Stimulated activated CD4-positive, alpha-beta T cell treated with anti-CD3 and anti-CD28 coated beads, Interleukin-2, amount 100 ng/mL, for 48 hours (primary cell): ENCODE measurements at regions not wholly inside any gene's neighbourhood (a gene's known extent, or its start where the extent isn't known, plus 50 kb on each side); places are given as distances from the start of the nearest gene placed in this dataset.

ENCODE experiments used
- DNase-seq, 2 donors: peaks; one replicate each; pipeline ENCODE4 v3.0.0-alpha.2; 2020

DNA sequence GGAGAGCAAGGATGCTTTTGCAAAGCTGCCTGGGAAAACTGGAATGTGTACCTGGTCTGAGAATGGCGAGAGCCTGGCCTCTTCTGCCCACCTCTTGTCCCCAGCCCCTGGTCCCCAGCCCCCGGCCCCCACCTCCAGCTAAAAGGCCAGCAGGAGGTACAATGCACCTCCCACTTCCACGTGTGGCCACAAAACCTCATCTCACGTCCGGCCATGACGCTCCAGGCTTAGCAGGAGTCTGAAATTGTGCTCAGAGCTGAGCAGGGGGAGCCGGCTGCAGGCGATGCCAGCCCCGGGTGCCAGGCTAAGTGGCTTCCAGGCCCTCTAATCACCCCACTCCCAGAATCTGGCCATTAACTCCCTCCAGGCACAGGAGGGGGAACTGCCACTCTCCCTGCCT is 83.1 kb upstream of the PRR20G start:
- no peak for DNase-seq

- DNase-seq: no peak
These were observed 81.6 kb upstream of the PRR20G start for GRCh38 chr3:127369356-127369935.

DNA sequence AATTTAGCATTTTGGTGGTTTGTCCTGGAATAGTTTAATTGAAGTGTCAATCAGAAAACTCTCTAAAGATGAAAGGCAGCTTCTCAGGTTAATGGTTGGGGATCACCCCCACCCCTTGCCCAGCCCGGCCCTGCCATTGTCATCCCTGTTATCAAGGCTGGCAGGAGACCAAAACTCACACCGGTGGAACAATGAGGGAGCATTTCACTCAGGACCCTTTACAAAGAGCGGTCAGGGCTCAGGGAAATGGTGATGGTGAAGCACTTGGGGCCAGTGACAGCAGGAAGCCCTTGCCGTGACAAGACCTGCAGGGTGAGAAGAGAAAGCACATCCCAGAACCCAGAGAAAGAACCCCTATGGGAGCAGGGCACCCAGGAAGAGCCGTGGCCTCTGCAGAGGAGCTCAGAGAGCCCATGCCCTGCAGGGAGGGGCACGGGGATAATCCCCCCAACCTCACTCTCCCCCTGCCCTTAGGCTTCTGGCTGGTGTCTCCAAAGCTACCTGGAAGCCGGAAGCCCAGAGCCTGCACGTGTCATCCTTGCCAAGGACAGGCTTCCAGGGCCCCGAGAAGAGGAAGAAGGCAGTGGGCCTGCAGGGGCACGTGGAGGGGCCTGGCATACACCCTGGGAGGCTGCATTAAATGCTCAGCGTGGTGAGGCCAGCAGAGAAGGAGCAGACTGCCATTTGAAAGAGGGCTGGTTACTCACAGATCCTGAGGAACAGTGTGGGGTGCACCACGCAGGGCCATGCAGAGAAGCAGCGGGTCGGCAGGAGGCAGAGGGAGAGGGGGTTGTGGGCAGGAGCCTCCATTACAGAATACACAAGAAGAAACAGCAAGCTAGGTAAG is 80.6 kb upstream of the PRR20G start:
- DNase-seq: no peak

DNA sequence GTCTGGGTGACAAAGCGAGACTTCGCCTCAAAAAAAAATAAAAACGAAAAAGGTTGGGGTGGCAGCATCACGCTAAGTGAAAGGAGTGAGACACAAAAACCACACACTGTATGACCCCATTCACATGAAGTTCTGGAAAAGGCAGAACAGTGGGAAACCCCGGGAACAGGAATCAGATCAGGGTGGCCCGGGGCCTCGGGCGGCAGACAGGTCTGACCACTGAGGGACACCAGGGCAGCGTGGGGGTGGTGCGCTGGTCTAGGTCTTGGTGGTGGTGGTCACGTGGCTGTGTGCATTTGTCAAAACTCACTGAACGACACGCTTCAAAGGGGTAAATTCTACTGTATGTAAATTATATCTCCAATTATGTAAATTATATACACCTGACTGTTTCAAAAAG is 79.7 kb upstream of the PRR20G start:
- DNase-seq: no peak

DNA sequence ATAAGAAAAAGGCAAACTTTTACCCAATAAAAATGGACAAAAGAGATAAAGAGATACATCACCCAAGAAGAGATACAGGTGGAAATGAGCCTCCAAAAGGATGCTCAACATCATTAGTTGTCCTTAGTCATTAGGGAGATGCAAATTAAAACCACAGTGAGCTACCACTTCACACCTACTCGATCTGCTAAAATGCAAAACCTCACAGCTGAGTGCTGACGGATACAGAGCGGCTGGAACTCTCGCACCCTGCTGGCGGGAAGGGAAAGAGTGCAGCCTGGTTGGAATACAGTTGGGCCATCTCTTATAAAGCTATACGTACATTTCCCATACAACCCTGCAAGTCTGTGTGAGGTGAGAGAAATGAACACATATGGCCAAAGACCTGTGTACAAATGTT is 78.5 kb upstream of the PRR20G start:
- DNase-seq: no peak

DNA sequence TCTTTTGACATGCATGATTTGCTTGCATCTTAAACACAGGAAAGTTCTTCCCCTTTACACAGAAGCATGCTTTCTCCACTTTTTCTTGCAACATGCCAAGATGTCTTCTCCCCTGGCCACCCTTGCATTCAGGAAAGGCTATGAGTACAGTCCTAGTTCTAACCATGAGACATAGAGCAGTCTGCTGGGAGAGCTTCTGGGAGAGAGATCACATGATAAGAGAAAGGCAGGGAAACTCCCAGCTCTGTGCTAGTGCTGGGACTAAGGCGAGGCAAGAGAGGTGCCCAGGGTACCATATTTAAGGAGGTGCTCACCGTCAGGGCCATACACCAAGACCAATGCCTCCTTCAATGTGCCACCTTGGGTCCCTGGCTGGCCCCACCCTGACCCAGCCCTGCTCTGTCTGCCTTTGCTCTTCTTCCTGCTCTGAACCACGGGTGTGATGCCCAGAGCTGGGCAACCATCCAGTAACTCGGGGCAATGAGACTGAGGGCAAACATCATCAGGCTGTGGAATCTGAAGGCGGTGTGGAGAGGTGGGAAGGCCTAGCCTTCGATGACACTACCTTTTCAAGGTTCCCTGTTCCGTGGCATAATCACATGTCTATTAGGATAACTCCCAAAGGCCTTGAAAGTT is 77.4 kb upstream of the PRR20G start:
- DNase-seq: no peak

DNA sequence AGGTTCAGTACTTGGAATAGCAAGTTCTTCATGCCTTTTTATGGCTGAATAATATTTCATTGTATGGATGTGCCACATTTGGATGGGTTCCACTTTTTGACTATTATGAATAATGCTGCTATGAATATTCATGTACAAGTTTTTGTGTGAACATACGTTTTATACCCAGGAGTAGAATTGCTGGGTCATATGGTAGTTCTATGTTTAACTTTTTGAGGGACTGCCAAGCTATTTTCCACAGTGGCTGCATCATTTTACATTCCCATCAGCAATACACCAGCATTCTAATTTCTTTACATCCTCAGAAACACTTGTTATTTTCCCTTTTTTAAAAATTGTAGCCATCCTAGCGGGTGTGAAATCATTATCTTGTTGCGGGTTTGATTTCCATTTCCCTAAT is 76.0 kb upstream of the PRR20G start:
- DNase-seq: no peak

- DNase-seq: no peak
These were observed 75.3 kb upstream of the PRR20G start for GRCh38 chr3:127363171-127363570.

GRCh38 chr3:127360647-127361046 is 72.8 kb upstream of the PRR20G start:
- no peak for DNase-seq

DNA sequence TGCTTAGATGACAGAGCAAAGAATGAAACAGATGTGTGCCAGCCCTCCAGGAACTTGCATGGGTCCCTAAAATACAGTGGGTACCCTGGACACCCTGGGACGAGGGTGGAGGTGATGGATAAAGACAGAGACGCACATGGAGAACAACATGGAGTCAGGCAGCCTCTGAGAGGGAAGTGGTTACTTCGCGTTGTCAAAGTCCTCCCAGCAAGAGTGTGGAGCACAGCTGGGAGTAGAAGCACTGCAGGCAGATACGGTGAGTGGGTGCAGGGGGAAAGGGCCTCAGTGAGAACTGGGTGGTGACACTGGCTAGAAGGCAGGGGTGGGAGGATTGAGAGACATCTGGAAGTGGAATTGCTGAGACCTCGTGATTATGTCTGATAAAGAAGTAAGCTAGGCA is 70.8 kb upstream of the PRR20G start:
- DNase-seq: no peak

GRCh38 chr3:127356381-127356780 is 68.5 kb upstream of the PRR20G start:
- no peak for DNase-seq

DNA sequence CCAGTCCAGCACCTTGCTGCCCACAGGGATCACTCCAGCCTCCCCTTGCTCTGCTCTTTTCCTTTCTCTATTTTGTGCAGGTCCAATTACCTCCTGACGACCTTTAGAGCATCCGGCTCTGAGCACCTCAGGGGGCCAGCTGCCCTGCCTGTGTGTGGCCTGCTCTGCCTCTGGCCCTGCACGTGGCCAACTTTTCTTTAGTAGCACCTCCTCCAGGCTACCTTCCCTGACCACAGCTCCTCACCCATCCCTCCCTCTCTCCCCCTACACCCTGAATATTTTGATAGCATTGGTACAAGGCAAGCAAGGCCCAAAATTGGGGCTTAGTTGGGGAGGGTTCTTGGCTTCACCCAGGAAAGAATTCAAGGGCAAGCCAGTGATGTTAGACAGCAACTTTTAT is 66.9 kb upstream of the PRR20G start:
- DNase-seq: no peak

- no peak for DNase-seq
These were observed 64.8 kb upstream of the PRR20G start for GRCh38 chr3:127352612-127353011.

GRCh38 chr3:127351775-127352350 is 64.0 kb upstream of the PRR20G start:
- DNase-seq: no peak

DNA sequence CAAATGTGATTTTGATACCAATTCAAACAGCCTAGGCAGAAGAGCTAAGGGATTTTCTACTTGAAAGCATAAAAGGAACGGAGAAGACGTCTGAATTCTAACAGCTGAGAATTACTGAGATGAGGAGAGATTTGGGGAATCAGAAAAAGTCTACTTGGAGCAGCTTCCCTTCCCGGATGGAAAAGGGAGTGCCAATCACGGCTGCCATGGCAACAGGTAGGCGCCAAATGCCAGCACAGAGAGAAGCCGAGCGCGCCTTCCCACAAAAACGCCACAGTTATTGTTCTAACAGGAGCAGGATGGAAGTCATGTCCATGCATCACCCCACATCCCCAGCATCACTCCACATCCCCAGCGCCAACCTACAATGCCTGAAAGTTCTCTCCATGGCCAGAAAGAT is 63.5 kb upstream of the PRR20G start:
- no peak for DNase-seq

DNA sequence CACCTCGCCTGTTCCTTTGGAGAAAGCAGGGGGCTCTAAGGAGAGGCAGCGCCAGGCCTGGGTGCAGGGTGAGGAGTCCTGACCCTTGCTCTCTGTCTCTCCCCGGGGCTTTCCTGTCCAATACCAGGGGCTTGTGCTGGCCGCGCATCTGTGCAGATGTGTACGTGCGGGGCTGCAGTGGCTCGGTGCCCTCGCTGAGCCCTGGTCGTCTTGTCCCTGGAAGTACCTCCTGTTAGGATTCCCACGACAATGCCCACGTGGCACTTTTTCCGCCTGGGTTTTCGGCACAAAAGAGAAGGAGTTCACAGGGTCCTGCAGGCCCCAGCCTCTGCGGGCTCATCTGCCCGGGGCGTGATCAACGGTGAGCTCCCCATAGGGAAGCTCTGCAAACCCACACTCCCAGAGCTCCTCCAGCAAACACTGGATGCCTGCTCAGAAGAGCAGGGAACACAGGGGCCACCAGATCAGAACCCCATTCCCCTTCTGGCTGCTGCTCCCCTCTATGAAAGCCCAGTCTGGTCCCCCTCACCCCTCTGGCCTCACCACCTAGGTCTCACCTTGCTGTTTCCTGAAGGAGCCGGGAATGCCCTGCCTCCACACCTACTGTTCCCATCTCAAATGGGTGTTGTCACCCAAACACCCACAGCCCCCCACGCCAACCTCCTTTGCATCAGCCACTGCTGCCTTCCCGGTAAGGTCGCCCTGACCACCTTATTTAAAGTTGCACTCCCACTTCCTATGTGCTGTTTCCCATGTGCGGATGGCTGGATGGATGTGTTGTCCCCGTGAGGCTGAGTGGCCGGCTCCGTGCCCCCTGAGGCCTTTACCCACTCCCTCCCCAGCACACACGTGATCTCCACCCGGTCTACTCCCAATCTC is 62.6 kb upstream of the PRR20G start:
- no peak for DNase-seq

DNA sequence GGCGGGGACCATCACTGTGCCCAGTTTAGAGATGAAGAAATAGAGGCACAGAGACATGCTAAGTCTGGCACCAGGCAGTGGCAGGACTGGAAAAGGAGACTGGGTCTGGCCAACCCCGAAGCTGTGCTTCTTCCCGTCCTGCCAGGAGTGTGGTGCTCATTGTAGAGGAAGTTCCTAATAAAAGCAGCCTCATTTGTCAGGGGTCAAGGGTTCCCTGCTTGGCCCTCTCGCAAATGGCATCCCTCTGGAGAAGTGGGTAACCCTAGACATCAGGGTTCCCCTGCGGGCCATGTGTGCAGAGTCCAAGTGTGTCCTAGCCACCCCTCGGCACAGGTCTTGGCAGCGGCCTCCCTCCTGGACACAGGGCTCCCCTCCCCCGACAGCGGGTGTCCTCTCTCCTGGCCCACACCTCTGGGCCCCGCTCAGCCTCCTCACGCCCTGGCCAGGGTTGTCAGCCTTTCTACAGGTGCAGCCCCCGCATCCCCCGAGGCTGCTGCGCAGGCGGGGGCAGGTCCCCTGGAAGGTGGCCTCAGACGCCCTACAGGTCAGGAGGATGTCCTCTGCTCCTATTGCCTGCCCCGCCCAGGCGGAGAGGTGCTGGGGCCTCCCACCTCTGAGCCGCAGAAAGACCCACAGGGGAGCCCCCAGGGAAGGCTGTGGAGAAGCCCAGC is 61.8 kb upstream of the PRR20G start:
- no peak for DNase-seq

DNA sequence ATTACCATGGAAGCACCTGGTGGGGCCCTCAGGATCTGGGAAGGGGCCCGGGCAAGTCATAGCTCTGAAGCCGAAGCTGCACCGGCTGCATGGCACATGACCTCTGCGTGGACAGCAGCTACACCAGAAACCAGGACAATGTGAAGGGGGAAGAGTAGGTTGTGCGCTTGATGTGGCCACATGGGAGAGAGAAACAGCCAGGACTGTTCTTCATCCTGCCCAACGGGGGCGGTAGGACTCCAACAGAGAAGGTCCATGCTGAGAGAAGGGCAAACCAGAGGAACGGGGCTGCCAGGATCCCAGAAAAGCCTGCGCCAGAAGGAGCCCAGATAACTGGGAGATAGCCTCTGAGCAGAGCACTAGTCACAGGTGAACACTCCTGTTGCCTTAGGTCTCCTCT is 54.9 kb upstream of the PRR20G start:
- no peak for DNase-seq

- no peak for DNase-seq
These were observed 52.3 kb upstream of the PRR20G start for GRCh38 chr3:127339928-127340861.

GRCh38 chr3:127339016-127339415 is 51.2 kb upstream of the PRR20G start:
- no peak for DNase-seq

DNA sequence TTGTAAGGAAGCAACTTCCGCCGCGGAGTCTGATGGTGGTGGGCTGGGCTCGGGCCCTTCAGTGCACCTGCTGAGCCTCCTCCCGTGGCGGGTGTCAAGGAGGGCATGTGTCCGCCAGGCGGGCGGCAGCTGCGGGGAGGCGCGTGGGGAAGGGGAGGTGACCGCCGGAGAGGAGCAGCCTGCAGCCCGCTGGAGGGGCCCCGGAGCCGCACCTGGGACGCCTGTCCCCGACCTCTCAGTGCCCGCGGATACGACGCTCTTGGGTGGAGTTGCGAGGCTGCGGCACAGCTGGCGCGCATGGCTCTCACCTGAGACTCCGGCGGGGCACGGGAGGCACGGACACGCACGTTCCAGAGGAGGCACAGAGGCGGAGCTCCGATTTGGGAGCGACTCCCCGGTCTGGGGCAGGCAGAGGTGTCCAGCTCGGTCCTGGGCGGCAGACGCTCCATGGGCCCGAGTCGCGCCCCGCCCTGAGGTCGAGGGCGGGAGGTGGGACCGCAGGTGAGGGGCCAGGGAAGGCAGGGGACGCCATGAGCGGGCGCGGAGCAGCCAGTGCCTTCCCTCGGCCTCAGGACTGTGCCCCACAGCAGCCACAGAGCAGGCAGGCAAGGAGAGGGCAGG is 50.2 kb upstream of the PRR20G start:
- DNase-seq: no peak
